ENCODE measurements at regions not wholly inside any gene's neighbourhood (a gene's known extent, or its start where the extent isn't known, plus 50 kb on each side); places are given as distances from the start of the nearest gene placed in this dataset.

- TF ChIP-seq TCF7L2 (IDR thresholded peaks at IDR 0.05; ENCODE audit: low read depth, low read length) (no peak), CTCF (IDR thresholded peaks at IDR 0.05) (no peak), POLR2AphosphoS5 (IDR thresholded peaks at IDR 0.05; ENCODE audit: low read depth, low read length) (no peak), SIN3A (IDR thresholded peaks at IDR 0.05; ENCODE audit: borderline replicate concordance, insufficient read depth, low read depth, low read length) (no peak)
- TF ChIP-seq, protein P1, sequence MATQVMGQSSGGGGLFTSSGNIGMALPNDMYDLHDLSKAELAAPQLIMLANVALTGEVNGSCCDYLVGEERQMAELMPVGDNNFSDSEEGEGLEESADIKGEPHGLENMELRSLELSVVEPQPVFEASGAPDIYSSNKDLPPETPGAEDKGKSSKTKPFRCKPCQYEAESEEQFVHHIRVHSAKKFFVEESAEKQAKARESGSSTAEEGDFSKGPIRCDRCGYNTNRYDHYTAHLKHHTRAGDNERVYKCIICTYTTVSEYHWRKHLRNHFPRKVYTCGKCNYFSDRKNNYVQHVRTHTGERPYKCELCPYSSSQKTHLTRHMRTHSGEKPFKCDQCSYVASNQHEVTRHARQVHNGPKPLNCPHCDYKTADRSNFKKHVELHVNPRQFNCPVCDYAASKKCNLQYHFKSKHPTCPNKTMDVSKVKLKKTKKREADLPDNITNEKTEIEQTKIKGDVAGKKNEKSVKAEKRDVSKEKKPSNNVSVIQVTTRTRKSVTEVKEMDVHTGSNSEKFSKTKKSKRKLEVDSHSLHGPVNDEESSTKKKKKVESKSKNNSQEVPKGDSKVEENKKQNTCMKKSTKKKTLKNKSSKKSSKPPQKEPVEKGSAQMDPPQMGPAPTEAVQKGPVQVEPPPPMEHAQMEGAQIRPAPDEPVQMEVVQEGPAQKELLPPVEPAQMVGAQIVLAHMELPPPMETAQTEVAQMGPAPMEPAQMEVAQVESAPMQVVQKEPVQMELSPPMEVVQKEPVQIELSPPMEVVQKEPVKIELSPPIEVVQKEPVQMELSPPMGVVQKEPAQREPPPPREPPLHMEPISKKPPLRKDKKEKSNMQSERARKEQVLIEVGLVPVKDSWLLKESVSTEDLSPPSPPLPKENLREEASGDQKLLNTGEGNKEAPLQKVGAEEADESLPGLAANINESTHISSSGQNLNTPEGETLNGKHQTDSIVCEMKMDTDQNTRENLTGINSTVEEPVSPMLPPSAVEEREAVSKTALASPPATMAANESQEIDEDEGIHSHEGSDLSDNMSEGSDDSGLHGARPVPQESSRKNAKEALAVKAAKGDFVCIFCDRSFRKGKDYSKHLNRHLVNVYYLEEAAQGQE (IDR thresholded peaks at IDR 0.05; ENCODE audit: insufficient read depth in 1 of 2, low read depth in 2 of 2, low read length in 1 of 2): no peak
- Histone ChIP-seq H3K27ac (ENCODE audit: low read length) (no peak overlapping the region), H3K4me3 (ENCODE audit: low read depth in 2 of 2, low read length in 2 of 2) (no peak overlapping the region), H3K27me3 (ENCODE audit: control insufficient read depth, insufficient read depth, low read length) (no peaks in the 10 kb centered on the region), H3K9me3 (ENCODE audit: control insufficient read depth, insufficient read depth, low read depth, low read length) (no peaks in the 10 kb centered on the region), H3K4me1 (ENCODE audit: control insufficient read depth, insufficient read depth, low read length) (no peaks in the 10 kb centered on the region), H3K36me3 (ENCODE audit: control insufficient read depth, insufficient read depth, low read length) (no peaks in the 10 kb centered on the region)
- ATAC-seq: no peak
- POLR2A ChIA-PET: no interaction called here
- CTCF ChIA-PET: no interaction called here
- no TSS peak for BruUV-seq (replicated peaks)
- DNase-seq (ENCODE audit: low read depth, low spot score): no peak
- intact Hi-C loops (cut with micrococcal nuclease; ENCODE audit: unreplicated experiment) (no loop called here), in situ Hi-C loops (cut with HindIII; ENCODE audit: low pct_unique_long_range_greater_than_20kb, low sequenced_read_pairs) (no loop called here)
Measured at GRCh38 chr5:89071101-89071940, 188.3 kb upstream of the MEF2C start.

DNA sequence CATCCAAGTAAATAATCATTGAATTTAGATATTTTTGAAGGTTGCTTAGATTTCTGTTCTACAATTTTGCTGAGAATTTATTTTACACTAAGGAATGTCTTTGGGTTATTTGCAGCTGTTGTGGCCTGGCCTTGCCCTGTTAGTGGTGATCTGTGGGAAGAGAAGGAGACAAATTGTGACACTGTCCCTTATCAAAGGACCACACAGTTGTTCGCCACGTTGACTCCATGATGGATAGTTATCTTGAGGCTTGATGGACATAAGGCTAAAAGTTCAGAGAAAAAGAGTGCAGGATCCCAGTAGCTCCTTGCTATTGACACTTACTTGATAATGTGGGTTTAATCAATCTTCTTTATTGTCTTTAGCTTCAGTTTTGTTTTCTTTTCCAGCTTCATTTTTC lies 186.6 kb upstream of the MEF2C start:
- TF ChIP-seq, protein P1 (IDR thresholded peaks at IDR 0.05; ENCODE audit: insufficient read depth in 1 of 2, low read depth in 2 of 2, low read length in 1 of 2): no peak
- TF ChIP-seq CTCF (IDR thresholded peaks at IDR 0.05) (no peak), SIN3A (IDR thresholded peaks at IDR 0.05; ENCODE audit: borderline replicate concordance, insufficient read depth, low read depth, low read length) (no peak), POLR2AphosphoS5 (IDR thresholded peaks at IDR 0.05; ENCODE audit: low read depth, low read length) (no peak), TCF7L2 (IDR thresholded peaks at IDR 0.05; ENCODE audit: low read depth, low read length) (no peak)
- CTCF ChIA-PET: no interaction called here
- H3K27me3 ChIP-seq (ENCODE audit: control insufficient read depth, insufficient read depth, low read length): no peaks in the 10 kb centered on the region
- no peaks in the 10 kb centered on the region for H3K9me3 ChIP-seq (ENCODE audit: control insufficient read depth, insufficient read depth, low read depth, low read length)
- ATAC-seq (no peak), DNase-seq (ENCODE audit: low read depth, low spot score) (no peak)
- intact Hi-C loops (cut with micrococcal nuclease; ENCODE audit: unreplicated experiment): no loop called here
- no peaks in the 10 kb centered on the region for H3K36me3 ChIP-seq (ENCODE audit: control insufficient read depth, insufficient read depth, low read length)
- in situ Hi-C loops (cut with HindIII; ENCODE audit: low pct_unique_long_range_greater_than_20kb, low sequenced_read_pairs): no loop called here
- no peak overlapping the region for H3K27ac ChIP-seq (ENCODE audit: low read length)
- no peaks in the 10 kb centered on the region for H3K4me1 ChIP-seq (ENCODE audit: control insufficient read depth, insufficient read depth, low read length)
- POLR2A ChIA-PET: interaction anchor here (0.6 kb wide), 1 partner anchor 51 kb away, joined by 4 read pairs; no protein-coding TSS in a partner anchor
- H3K4me3 ChIP-seq (ENCODE audit: low read depth in 2 of 2, low read length in 2 of 2): no peak overlapping the region
- no TSS peak for BruUV-seq (replicated peaks)
